Hepatocyte (in vitro differentiated cells): ENCODE measurements at regions not wholly inside any gene's neighbourhood (a gene's known extent, or its start where the extent isn't known, plus 50 kb on each side); places are given as distances from the start of the nearest gene placed in this dataset.

Experiments
- DNase-seq: peaks from one replicate; pipeline ENCODE4 v3.0.0-alpha.2; 2016; ENCODE audit warnings: low spot score
- H2AFZ ChIP-seq: fragments of 200-600 bp; sonication (generic); 2 replicates; pipeline ENCODE4 v1.6.0; 2016; ENCODE audit warnings: antibody characterized with exemption, mild to moderate bottlenecking
- H3K27ac ChIP-seq: fragments of 200-600 bp; sonication (generic); 2 replicates; pipeline ENCODE4 v1.5.1; 2016; ENCODE audit warnings: mild to moderate bottlenecking
- H3K27me3 ChIP-seq: fragments of 200-600 bp; sonication (generic); 2 replicates; pipeline ENCODE4 v1.6.1; 2016
- H3K36me3 ChIP-seq: fragments of 200-600 bp; sonication (generic); replicated peaks from 2 replicates; pipeline ENCODE4 v1.5.1; 2016; ENCODE audit warnings: low read depth; ENCODE audit not compliant: insufficient read depth
- H3K4me1 ChIP-seq: fragments of 200-600 bp; sonication (generic); 2 replicates; pipeline ENCODE4 v1.5.1; 2016; ENCODE audit warnings: mild to moderate bottlenecking, moderate library complexity; ENCODE audit not compliant: insufficient read depth
- H3K4me2 ChIP-seq: fragments of 200-600 bp; sonication (generic); 2 replicates; pipeline ENCODE4 v1.6.0; 2016
- H3K4me3 ChIP-seq: fragments of 200-600 bp; sonication (generic); 2 replicates; pipeline ENCODE4 v1.5.1; 2016; ENCODE audit warnings: mild to moderate bottlenecking
- H3K79me2 ChIP-seq: fragments of 200-600 bp; sonication (generic); 2 replicates; pipeline ENCODE4 v1.6.0; 2017; ENCODE audit warnings: mild to moderate bottlenecking
- H3K9me2 ChIP-seq: fragments of 200-600 bp; sonication (generic); replicated peaks from 2 replicates; pipeline ENCODE4 v1.6.0; 2017; ENCODE audit warnings: mild to moderate bottlenecking; ENCODE audit not compliant: insufficient read depth
- H3K9me3 ChIP-seq: fragments of 200-600 bp; sonication (generic); 2 replicates; pipeline ENCODE4 v1.5.1; 2016; ENCODE audit warnings: low read depth, mild to moderate bottlenecking
- H4K20me1 ChIP-seq: fragments of 200-600 bp; sonication (generic); 2 replicates; pipeline ENCODE4 v1.6.0; 2016; ENCODE audit warnings: mild to moderate bottlenecking; ENCODE audit not compliant: insufficient read depth, poor library complexity, severe bottlenecking
- EZH2 ChIP-seq: fragments of 200-600 bp; sonication (generic); IDR thresholded peaks from 2 replicates; pipeline ENCODE4 v1.6.1; 2016; ENCODE audit warnings: antibody characterized with exemption, mild to moderate bottlenecking, borderline replicate concordance
- EZH2phosphoT487 ChIP-seq: fragments of 200-600 bp; sonication (generic); IDR thresholded peaks from one replicate; pipeline ENCODE4 v1.6.1; 2018; ENCODE audit warnings: antibody characterized with exemption, mild to moderate bottlenecking, low read depth, moderate library complexity; ENCODE audit not compliant: unreplicated experiment, severe bottlenecking
- WGBS: methylation state at CpG from one replicate; pipeline ENCODE4 v1.1.6; 2016; ENCODE audit warnings: low lambda C conversion rate; ENCODE audit errors: missing lambda C conversion rate; 5-methylcytosine and 5-hydroxymethylcytosine counted together
- TF ChIP-seq, protein P1 (sequence below): fragments of 200-600 bp; sonication (generic); IDR thresholded peaks from 2 replicates; pipeline ENCODE4 v1.5.1; 2016; ENCODE audit warnings: antibody characterized with exemption, mild to moderate bottlenecking; ENCODE audit not compliant: poor library complexity

DNA sequence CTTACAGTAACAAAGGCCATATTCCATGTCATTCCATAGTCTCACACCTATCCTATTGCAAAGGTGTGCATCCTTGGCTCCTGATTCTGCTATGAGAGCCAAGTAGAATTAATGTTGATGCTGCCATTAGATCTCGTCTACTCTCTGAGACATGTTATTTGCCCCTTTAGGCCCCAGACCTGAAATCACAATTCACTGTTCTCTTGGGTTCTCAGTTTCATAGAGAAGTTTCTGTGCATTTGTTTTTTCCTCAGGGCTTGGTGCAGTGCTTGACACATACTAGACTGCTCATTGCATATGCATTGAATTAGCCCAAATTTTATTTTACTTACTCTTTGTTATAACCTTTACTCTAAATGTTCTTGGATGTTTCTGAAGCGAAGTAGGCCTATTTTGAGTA is 265.7 kb downstream of the JRKL start:
- no peaks in the 10 kb centered on the region for H3K9me3 ChIP-seq
- no peaks in the 10 kb centered on the region for H3K9me2 ChIP-seq
- no peak overlapping the region for H2AFZ ChIP-seq
- no peaks in the 10 kb centered on the region for H3K36me3 ChIP-seq
- 82% methylated on average over 2 of the region's 2 CpGs for WGBS
- no peak overlapping the region for H3K27ac ChIP-seq
- no peaks in the 10 kb centered on the region for H3K27me3 ChIP-seq
- H3K4me2 ChIP-seq = no peak overlapping the region
- H3K79me2 ChIP-seq = no peaks in the 10 kb centered on the region
- H4K20me1 ChIP-seq = no peaks in the 10 kb centered on the region
- TF ChIP-seq EZH2phosphoT487 = no peak
- TF ChIP-seq EZH2 = no peak
- TF ChIP-seq, protein P1, sequence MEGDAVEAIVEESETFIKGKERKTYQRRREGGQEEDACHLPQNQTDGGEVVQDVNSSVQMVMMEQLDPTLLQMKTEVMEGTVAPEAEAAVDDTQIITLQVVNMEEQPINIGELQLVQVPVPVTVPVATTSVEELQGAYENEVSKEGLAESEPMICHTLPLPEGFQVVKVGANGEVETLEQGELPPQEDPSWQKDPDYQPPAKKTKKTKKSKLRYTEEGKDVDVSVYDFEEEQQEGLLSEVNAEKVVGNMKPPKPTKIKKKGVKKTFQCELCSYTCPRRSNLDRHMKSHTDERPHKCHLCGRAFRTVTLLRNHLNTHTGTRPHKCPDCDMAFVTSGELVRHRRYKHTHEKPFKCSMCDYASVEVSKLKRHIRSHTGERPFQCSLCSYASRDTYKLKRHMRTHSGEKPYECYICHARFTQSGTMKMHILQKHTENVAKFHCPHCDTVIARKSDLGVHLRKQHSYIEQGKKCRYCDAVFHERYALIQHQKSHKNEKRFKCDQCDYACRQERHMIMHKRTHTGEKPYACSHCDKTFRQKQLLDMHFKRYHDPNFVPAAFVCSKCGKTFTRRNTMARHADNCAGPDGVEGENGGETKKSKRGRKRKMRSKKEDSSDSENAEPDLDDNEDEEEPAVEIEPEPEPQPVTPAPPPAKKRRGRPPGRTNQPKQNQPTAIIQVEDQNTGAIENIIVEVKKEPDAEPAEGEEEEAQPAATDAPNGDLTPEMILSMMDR = no peak
- H3K4me3 ChIP-seq = no peak overlapping the region
- H3K4me1 ChIP-seq = no peaks in the 10 kb centered on the region
- no peak for DNase-seq

DNA sequence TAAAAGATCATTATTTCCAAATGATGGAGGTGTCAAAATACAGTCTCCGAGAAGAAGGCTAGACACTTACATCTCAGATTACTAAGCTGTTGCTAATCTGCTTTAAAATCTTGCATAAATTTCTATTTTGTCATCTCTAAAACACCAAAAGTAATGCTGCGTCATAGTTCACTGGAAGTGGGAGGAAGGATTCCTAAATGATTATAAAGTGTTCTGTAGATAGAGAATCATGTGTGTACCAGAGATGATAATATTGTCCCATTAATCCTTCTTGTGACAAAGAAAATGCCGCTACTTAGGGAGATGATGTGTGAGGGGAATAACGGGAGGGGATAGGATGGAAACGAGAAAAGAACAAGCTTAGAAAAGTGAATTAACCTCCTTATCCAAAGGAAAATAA is 268.6 kb downstream of the JRKL start:
- Histone ChIP-seq H3K4me3 (no peak overlapping the region), H3K36me3 (no peaks in the 10 kb centered on the region), H3K9me2 (no peaks in the 10 kb centered on the region), H3K4me2 (no peak overlapping the region), H3K4me1 (no peaks in the 10 kb centered on the region), H3K9me3 (no peaks in the 10 kb centered on the region), H4K20me1 (no peaks in the 10 kb centered on the region), H2AFZ (no peak overlapping the region), H3K27ac (no peak overlapping the region), H3K79me2 (no peaks in the 10 kb centered on the region), H3K27me3 (no peaks in the 10 kb centered on the region)
- DNase-seq = no peak
- 92% methylated on average over 5 of the region's 5 CpGs for WGBS
- TF ChIP-seq, protein P1 = no peak
- TF ChIP-seq EZH2 = no peak
- no peak for TF ChIP-seq EZH2phosphoT487

- WGBS = 56% methylated on average over 2 of the region's 2 CpGs
- Histone ChIP-seq H3K4me3 (no peak overlapping the region), H3K4me2 (no peak overlapping the region), H4K20me1 (no peaks in the 10 kb centered on the region), H3K36me3 (no peaks in the 10 kb centered on the region), H3K4me1 (no peaks in the 10 kb centered on the region), H3K9me2 (no peaks in the 10 kb centered on the region), H3K27me3 (no peaks in the 10 kb centered on the region), H2AFZ (no peak overlapping the region), H3K27ac (no peak overlapping the region), H3K79me2 (no peaks in the 10 kb centered on the region), H3K9me3 (no peaks in the 10 kb centered on the region)
- no peak for TF ChIP-seq EZH2phosphoT487
- TF ChIP-seq, protein P1 = no peak
- no peak for TF ChIP-seq EZH2
- no peak for DNase-seq
Measured at GRCh38 chr11:96664110-96664509, 274.3 kb downstream of the JRKL start.
